Hepatic stellate cell (primary cell): ENCODE measurements at regions not wholly inside any gene's neighbourhood (a gene's known extent, or its start where the extent isn't known, plus 50 kb on each side); places are given as distances from the start of the nearest gene placed in this dataset.
A peak's percentile ranks its signal among the peaks of the same experiment; 100 is the strongest.

Source experiments
- DNase-seq: peaks from one replicate; pipeline ENCODE4 v3.0.0; 2011; ENCODE audit warnings: low spot score

GRCh38 chr4:126939401-126939800, 693.4 kb upstream of the INTU start:
- peak; percentile 6 for DNase-seq

DNA sequence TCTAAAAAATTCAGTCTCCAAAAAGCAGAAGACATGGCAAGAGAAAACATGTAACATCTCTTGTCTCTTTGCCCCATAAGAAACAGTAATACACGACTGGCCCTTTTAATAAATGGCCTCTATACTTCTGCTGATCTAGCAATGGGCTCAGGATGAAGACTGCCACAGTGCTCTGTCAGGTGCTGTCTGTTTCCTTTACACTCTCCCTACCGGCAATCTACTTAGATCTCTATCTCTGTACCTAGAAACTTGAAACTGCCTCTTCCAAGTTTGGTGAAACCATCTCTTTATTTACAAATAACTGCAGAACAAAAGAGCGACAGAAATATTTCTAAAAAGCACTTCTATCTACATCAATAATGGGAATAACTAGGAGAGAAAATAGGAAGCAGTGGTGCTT, 685.2 kb upstream of the INTU start:
- no peak for DNase-seq

DNA sequence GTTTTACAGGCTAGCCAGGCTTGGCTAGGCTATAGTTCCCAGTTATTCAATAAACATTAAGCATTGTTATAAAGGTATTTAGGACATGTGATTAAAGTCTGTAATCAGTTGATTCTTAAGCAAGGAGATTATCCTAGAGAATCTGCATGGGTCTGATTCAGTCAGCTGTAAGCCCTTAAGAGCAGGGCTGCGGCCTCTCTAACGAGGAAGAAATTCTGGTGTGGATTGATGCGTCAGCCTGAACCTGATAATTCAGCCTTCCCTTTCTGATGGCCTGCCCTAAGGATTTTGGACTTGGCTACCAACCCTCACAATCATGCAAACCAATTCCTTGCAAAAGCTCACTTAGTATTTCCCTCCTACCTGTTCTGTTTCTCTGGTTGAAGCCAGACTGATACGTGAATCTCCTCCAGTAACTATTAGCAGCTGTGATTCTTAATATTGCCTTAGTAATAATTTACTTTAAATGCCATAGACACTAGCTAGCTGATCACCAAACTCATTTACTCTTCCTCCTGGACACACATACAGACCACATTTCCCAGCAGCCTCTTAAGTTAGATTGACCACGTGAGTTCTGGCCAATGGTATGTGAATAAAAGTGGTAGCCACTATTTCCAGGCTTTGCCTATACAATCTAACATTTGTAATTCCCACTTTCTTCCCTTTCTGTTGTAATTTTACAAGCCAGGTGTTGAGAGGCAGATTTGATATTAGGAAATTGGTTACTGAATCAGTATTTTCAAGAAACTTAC, 678.0 kb upstream of the INTU start:
- DNase-seq = no peak

DNA sequence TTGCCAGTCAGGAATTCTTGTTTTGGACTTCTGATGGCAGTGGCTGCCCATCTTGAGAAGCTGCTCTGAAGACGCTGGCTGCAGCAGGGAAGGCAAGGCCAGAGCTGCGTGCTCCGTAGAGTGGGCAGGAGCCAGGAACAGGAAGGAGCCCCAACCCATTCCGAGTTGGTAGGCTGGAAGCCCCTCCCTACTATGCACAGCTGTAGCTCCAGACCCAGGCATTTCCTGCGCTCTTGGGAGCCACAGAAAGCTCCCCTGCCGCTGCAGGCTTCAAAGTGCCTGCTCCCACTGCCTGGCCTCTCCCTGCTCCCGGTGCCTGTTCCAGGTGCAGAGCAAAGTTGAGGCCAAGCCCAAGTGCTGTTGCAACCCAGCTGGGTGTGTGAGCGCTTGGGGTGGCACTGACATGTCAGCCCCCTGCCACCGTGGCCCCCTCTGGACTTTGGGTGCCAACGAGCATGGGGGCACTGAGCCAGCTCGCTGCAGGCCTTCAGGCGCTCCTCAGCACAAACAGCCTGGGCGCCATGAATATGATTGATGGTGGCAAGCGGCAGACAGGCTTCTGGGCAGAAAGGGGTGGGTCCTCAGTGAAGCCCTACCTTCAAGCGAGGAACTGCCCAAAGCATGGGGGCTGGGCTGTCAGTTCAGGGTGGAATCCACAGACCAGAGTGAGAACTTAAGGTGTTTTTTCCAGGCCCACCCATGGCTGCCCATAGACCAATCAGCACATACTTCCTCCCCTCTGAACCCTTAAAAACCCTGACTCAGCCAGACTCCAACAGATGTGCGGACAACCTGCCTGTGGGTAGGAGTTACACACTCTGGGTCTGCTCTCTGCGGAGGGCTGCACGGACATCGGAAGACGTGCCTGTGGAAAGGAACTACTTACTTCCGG, 677.2 kb upstream of the INTU start:
- no peak for DNase-seq

- no peak for DNase-seq
Measured at GRCh38 chr4:126956184-126956897, 676.4 kb upstream of the INTU start.

GRCh38 chr4:126957556-126957955, 675.2 kb upstream of the INTU start:
- no peak for DNase-seq

- DNase-seq = no peak
Measured at GRCh38 chr4:126957987-126958386, 674.8 kb upstream of the INTU start.

- no peak for DNase-seq
Measured at GRCh38 chr4:126958482-126958881, 674.3 kb upstream of the INTU start.

GRCh38 chr4:126959056-126959745, 673.6 kb upstream of the INTU start:
- no peak for DNase-seq

- DNase-seq = no peak
Measured at GRCh38 chr4:126960760-126961159, 672.0 kb upstream of the INTU start.

- no peak for DNase-seq
Measured at GRCh38 chr4:126961661-126962060, 671.1 kb upstream of the INTU start.

DNA sequence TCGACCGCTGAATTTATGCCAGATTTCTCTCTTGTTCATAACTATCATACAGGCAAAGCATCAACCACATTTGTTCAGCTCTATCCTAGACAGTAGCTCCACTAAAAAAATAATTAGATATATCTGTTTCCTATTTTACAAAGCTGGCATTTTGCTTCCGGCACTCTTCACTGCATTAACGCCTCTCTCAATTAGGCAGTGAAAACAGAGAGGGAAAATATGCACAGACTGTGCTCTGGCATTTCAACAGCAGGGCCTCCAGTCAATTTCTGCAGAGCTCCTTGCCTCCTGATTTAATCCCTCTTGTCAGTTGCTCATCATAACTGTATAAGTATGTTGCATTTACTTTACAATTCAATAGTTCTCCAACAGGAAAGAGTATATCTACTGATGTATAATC, 666.9 kb upstream of the INTU start:
- DNase-seq = no peak

GRCh38 chr4:126969360-126970235, 663.2 kb upstream of the INTU start:
- DNase-seq = no peak

DNA sequence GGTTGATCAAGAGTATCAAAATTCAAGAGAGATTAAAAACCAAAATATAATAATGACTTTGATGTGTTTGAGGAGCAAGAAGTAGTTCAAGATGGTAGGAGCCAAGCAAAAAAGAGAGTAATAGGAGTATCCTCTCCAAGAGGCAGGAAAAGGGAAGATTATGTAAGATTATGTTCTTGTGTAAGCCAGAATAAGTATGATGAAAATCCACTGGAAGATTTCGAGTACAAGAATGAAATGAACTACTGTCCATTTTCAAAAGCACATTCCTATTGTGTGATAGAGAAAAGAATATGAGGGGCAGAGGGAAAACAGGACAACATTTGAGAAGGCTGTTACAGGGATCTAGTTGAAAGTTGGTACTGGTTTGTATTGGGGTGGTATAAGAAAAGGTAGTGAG, 659.6 kb upstream of the INTU start:
- no peak for DNase-seq

- DNase-seq = no peak
Measured at GRCh38 chr4:126976850-126977632, 655.7 kb upstream of the INTU start.

- DNase-seq = no peak
Measured at GRCh38 chr4:126986005-126986404, 646.8 kb upstream of the INTU start.

- no peak for DNase-seq
Measured at GRCh38 chr4:126986828-126987227, 645.9 kb upstream of the INTU start.

- no peak for DNase-seq
Measured at GRCh38 chr4:126991965-126992364, 640.8 kb upstream of the INTU start.

DNA sequence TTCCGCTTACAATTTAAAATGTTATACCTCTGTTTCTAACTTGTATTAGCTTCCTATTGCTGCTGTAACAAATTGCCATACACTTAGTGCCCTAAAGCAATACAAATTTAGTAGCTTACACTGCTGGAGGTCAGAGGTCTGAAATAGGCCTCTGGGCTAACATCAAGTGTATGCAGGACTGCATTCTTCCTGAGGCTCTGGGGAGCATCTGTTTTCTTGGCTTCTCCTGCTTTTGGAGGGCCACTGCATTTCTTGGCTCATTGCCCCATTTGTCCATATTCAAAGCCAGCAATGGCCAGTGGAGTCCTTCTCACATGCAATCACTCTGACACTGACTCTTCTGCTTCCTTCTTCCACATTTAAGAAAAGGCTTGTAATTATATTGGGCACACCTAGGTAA, 639.8 kb upstream of the INTU start:
- DNase-seq = no peak

GRCh38 chr4:126993351-126993750, 639.4 kb upstream of the INTU start:
- no peak for DNase-seq
